ENCODE measurements at regions not wholly inside any gene's neighbourhood (a gene's known extent, or its start where the extent isn't known, plus 50 kb on each side); places are given as distances from the start of the nearest gene placed in this dataset.

GRCh38 chr14:98594156-98594555 lies 677.8 kb downstream of the BCL11B start:
- TF ChIP-seq CTCF (IDR thresholded peaks at IDR 0.05; ENCODE audit: control insufficient read depth, insufficient read depth, low read depth, low read length, missing control alignments): no peak
- DNase-seq (ENCODE audit: low read depth): no peak
- no peak overlapping the region for H3K4me3 ChIP-seq (ENCODE audit: control insufficient read depth, low read depth, low read length)

- no peak overlapping the region for H3K4me3 ChIP-seq (ENCODE audit: control insufficient read depth, low read depth, low read length)
- DNase-seq (ENCODE audit: low read depth): no peak
- TF ChIP-seq CTCF (IDR thresholded peaks at IDR 0.05; ENCODE audit: control insufficient read depth, insufficient read depth, low read depth, low read length, missing control alignments): no peak
These were observed 673.4 kb downstream of the BCL11B start for GRCh38 chr14:98598576-98598975.

- no peak for TF ChIP-seq CTCF (IDR thresholded peaks at IDR 0.05; ENCODE audit: control insufficient read depth, insufficient read depth, low read depth, low read length, missing control alignments)
- DNase-seq (ENCODE audit: low read depth): no peak
- no peak overlapping the region for H3K4me3 ChIP-seq (ENCODE audit: control insufficient read depth, low read depth, low read length)
These were observed 672.9 kb downstream of the BCL11B start for GRCh38 chr14:98599082-98599481.

GRCh38 chr14:98602983-98603382 lies 669.0 kb downstream of the BCL11B start:
- no peak for DNase-seq (ENCODE audit: low read depth)
- H3K4me3 ChIP-seq (ENCODE audit: control insufficient read depth, low read depth, low read length): no peak overlapping the region
- no peak for TF ChIP-seq CTCF (IDR thresholded peaks at IDR 0.05; ENCODE audit: control insufficient read depth, insufficient read depth, low read depth, low read length, missing control alignments)

GRCh38 chr14:98605043-98605442 lies 667.0 kb downstream of the BCL11B start:
- no peak for TF ChIP-seq CTCF (IDR thresholded peaks at IDR 0.05; ENCODE audit: control insufficient read depth, insufficient read depth, low read depth, low read length, missing control alignments)
- H3K4me3 ChIP-seq (ENCODE audit: control insufficient read depth, low read depth, low read length): no peak overlapping the region
- no peak for DNase-seq (ENCODE audit: low read depth)

- TF ChIP-seq CTCF (IDR thresholded peaks at IDR 0.05; ENCODE audit: control insufficient read depth, insufficient read depth, low read depth, low read length, missing control alignments): no peak
- no peak overlapping the region for H3K4me3 ChIP-seq (ENCODE audit: control insufficient read depth, low read depth, low read length)
- DNase-seq (ENCODE audit: low read depth): no peak
These were observed 665.9 kb downstream of the BCL11B start for GRCh38 chr14:98606041-98606640.

- no peak for TF ChIP-seq CTCF (IDR thresholded peaks at IDR 0.05; ENCODE audit: control insufficient read depth, insufficient read depth, low read depth, low read length, missing control alignments)
- no peak for DNase-seq (ENCODE audit: low read depth)
- no peak overlapping the region for H3K4me3 ChIP-seq (ENCODE audit: control insufficient read depth, low read depth, low read length)
These were observed 665.2 kb downstream of the BCL11B start for GRCh38 chr14:98606816-98607215.

Measured in AG09309 (cell line).